IPS DF 6.9 (cell line): ENCODE measurements at regions not wholly inside any gene's neighbourhood (a gene's known extent, or its start where the extent isn't known, plus 50 kb on each side); places are given as distances from the start of the nearest gene placed in this dataset.

ENCODE experiments used
- DNase-seq: peaks from one replicate; pipeline ENCODE4 v3.0.0-alpha.2; 2013; ENCODE audit warnings: low read depth, low spot score
- H3K27ac ChIP-seq: one replicate; pipeline ENCODE4 v1.5.1; 2013; ENCODE audit warnings: low read length, control low read depth
- H3K27me3 ChIP-seq: 2 replicates; pipeline ENCODE4 v1.6.1; 2013; ENCODE audit warnings: mild to moderate bottlenecking, low read length; ENCODE audit not compliant: control insufficient read depth, insufficient read depth
- H3K36me3 ChIP-seq: 2 replicates; pipeline ENCODE4 v1.6.1; 2013; ENCODE audit warnings: low read length; ENCODE audit not compliant: control insufficient read depth, insufficient read depth
- H3K4me1 ChIP-seq: 2 replicates; pipeline ENCODE4 v1.6.1; 2013; ENCODE audit warnings: low read length; ENCODE audit not compliant: control insufficient read depth, insufficient read depth
- H3K4me3 ChIP-seq: 2 replicates; pipeline ENCODE4 v1.5.1; 2013; ENCODE audit warnings: mild to moderate bottlenecking, low read length
- H3K9me3 ChIP-seq: 2 replicates; pipeline ENCODE4 v1.6.1; 2013; ENCODE audit warnings: low read length, inconsistent platforms; ENCODE audit not compliant: control insufficient read depth, insufficient read depth
- WGBS: extraction: QIAGEN DNeasy Blood & Tissue Kit; methylation state at CpG from one replicate; pipeline ENCODE4 v1.1.7; 2013; ENCODE audit warnings: mixed read lengths, missing lambda C conversion rate; ENCODE audit not compliant: insufficient read length, insufficient coverage; 5-methylcytosine and 5-hydroxymethylcytosine counted together

GRCh38 chr11:122037911-122038310 lies 78.1 kb downstream of the BLID start:
- Histone ChIP-seq H3K9me3 (no peaks in the 10 kb centered on the region), H3K4me3 (no peak overlapping the region), H3K4me1 (peaks cover 2% of the 10 kb centered on the region; the same call in 1 of the 2 replicates), H3K27ac (no peak overlapping the region), H3K27me3 (no peaks in the 10 kb centered on the region), H3K36me3 (no peaks in the 10 kb centered on the region)
- no peak for DNase-seq

GRCh38 chr11:122036493-122036892 lies 79.5 kb downstream of the BLID start:
- no CpG with 5 or more reads among the region's 6 CpGs for WGBS
- no peak for DNase-seq
- Histone ChIP-seq H3K36me3 (no peaks in the 10 kb centered on the region), H3K9me3 (no peaks in the 10 kb centered on the region), H3K27me3 (no peaks in the 10 kb centered on the region), H3K27ac (no peak overlapping the region), H3K4me1 (peaks cover 2% of the 10 kb centered on the region; the same call in 1 of the 2 replicates), H3K4me3 (no peak overlapping the region)

DNA sequence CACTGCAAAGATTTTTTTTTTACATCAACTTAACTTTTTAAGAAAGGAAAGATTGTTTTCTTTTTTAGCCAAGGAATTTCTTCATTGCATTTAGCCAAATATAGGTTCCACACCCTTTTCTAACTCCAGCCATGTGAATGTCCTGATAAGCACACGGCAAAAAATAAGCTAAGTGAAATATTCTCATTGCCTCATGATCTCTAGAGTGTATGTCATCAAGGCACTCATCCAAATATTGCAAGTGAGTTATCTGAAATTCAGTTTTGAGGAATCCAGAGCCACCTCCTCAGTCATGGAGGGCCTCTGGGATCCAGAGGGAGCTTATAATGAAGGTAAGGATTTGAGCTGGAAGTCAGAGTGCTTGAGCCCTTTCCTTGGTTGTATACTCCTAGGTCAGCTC lies 80.0 kb downstream of the BLID start:
- Histone ChIP-seq H3K9me3 (no peaks in the 10 kb centered on the region), H3K4me1 (peaks cover 2% of the 10 kb centered on the region; the same call in 1 of the 2 replicates), H3K4me3 (no peak overlapping the region), H3K36me3 (no peaks in the 10 kb centered on the region), H3K27ac (no peak overlapping the region), H3K27me3 (no peaks in the 10 kb centered on the region)
- no peak for DNase-seq
- WGBS = no CpG with 5 or more reads among the region's 1 CpG

- Histone ChIP-seq H3K9me3 (no peaks in the 10 kb centered on the region), H3K36me3 (no peaks in the 10 kb centered on the region), H3K4me1 (peaks cover 2% of the 10 kb centered on the region; the same call in 1 of the 2 replicates), H3K27ac (no peak overlapping the region), H3K27me3 (no peaks in the 10 kb centered on the region), H3K4me3 (no peak overlapping the region)
- no peak for DNase-seq
- 100% methylated on average over 1 of the region's 2 CpGs for WGBS
Observed at GRCh38 chr11:122033631-122034030, 82.4 kb downstream of the BLID start.

DNA sequence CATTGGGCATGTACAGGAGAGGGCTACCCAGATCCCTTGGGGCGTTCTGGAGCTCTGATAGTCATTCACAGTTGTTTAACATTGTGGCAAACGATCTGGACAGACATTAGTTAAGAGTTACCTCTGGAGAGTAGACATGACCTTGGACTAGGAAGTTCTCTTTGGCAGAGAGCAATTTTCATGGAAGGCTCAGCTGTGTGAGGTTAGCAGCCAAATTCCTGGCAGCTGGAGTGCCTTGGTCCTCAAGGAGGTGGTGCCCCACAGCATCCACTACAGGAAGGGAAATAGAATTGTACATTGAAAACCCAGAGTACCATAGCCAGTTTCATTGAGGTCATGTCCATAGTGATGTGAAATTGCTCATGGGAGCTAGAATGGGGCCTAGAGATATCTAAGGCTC lies 82.8 kb downstream of the BLID start:
- no peak overlapping the region for H3K4me3 ChIP-seq
- H3K36me3 ChIP-seq = no peaks in the 10 kb centered on the region
- no peak for DNase-seq
- peaks cover 2% of the 10 kb centered on the region; the same call in 1 of the 2 replicates for H3K4me1 ChIP-seq
- no CpG with 5 or more reads among the region's 2 CpGs for WGBS
- no peaks in the 10 kb centered on the region for H3K27me3 ChIP-seq
- H3K9me3 ChIP-seq = no peaks in the 10 kb centered on the region
- H3K27ac ChIP-seq = no peak overlapping the region

DNA sequence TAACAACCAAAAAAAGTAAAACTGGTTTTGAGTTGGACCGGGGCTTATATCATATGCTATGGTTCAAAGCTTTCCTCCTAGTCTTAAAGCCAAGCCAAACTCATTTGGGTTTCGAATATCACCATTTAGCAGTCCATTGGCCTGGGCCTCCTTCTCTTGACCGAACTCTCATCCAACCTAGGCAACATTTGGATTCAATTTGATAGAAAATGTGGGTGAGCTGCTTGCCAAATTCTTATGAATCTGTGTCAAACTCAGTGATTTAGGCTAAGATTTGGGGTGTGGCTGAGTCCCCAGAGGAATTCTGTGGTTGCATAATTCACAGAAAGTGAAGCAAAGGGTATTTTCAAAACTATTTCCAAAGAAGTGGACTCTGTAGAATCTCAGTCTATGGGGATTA lies 83.7 kb downstream of the BLID start:
- H3K4me1 ChIP-seq = peaks cover 2% of the 10 kb centered on the region; the same call in 1 of the 2 replicates
- H3K9me3 ChIP-seq = no peaks in the 10 kb centered on the region
- no peak overlapping the region for H3K4me3 ChIP-seq
- no peaks in the 10 kb centered on the region for H3K27me3 ChIP-seq
- DNase-seq = no peak
- H3K36me3 ChIP-seq = no peaks in the 10 kb centered on the region
- WGBS = no CpG with 5 or more reads among the region's 3 CpGs
- H3K27ac ChIP-seq = no peak overlapping the region

- no peaks in the 10 kb centered on the region for H3K36me3 ChIP-seq
- H3K27ac ChIP-seq = no peak overlapping the region
- no CpG with 5 or more reads among the region's 1 CpG for WGBS
- DNase-seq = no peak
- H3K4me1 ChIP-seq = peaks cover under 1% of the 10 kb centered on the region; the same call in 1 of the 2 replicates
- no peaks in the 10 kb centered on the region for H3K27me3 ChIP-seq
- no peak overlapping the region for H3K4me3 ChIP-seq
- H3K9me3 ChIP-seq = no peaks in the 10 kb centered on the region
Observed at GRCh38 chr11:122031813-122032212, 84.2 kb downstream of the BLID start.

GRCh38 chr11:122030286-122030685 lies 85.7 kb downstream of the BLID start:
- WGBS = no CpG with 5 or more reads among the region's 3 CpGs
- Histone ChIP-seq H3K27me3 (no peaks in the 10 kb centered on the region), H3K4me1 (no peaks in the 10 kb centered on the region), H3K27ac (no peak overlapping the region), H3K4me3 (no peak overlapping the region), H3K36me3 (no peaks in the 10 kb centered on the region), H3K9me3 (no peaks in the 10 kb centered on the region)
- DNase-seq = no peak

- no peaks in the 10 kb centered on the region for H3K9me3 ChIP-seq
- DNase-seq = no peak
- H3K27me3 ChIP-seq = no peaks in the 10 kb centered on the region
- no peaks in the 10 kb centered on the region for H3K36me3 ChIP-seq
- no peak overlapping the region for H3K27ac ChIP-seq
- no peak overlapping the region for H3K4me3 ChIP-seq
- no CpG with 5 or more reads among the region's 4 CpGs for WGBS
- no peaks in the 10 kb centered on the region for H3K4me1 ChIP-seq
Observed at GRCh38 chr11:122028545-122028944, 87.5 kb downstream of the BLID start.

- Histone ChIP-seq H3K27ac (no peak overlapping the region), H3K9me3 (no peaks in the 10 kb centered on the region)
- no CpG with 5 or more reads among the region's 2 CpGs for WGBS
Observed at GRCh38 chr11:122028036-122028435, 88.0 kb downstream of the BLID start.

DNA sequence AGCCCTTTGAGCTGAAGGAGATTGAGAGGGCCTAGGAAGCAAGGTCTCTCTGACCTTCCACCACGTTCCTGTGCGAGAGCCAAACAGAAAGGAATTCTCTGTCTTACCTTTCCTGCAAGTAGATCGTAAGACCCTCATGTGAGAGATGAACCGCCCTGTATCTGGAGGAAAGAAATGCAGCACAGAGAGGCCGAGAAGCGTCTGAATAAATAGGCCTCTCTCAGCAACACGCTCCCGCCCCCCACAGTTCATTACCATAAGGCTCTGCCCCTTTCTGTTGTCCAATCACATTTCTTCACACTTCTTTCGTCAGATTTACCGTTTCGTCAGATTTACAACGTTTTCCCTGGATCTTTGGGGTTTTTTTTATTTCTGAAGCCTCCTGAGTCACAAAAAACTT lies 90.3 kb downstream of the BLID start:
- WGBS = no CpG with 5 or more reads among the region's 12 CpGs
- no peak overlapping the region for H3K4me3 ChIP-seq
- no peaks in the 10 kb centered on the region for H3K27me3 ChIP-seq
- DNase-seq = no peak
- no peaks in the 10 kb centered on the region for H3K9me3 ChIP-seq
- H3K36me3 ChIP-seq = no peaks in the 10 kb centered on the region
- no peak overlapping the region for H3K27ac ChIP-seq
- no peaks in the 10 kb centered on the region for H3K4me1 ChIP-seq

More at GRCh38 chr11:122028036-122028435, 88.0 kb downstream of the BLID start:
- Histone ChIP-seq H3K36me3 (no peaks in the 10 kb centered on the region), H3K27me3 (no peaks in the 10 kb centered on the region), H3K4me3 (no peak overlapping the region), H3K4me1 (no peaks in the 10 kb centered on the region)
- DNase-seq = no peak
